Breast epithelium (tissue), 3 donors: ENCODE measurements at regions not wholly inside any gene's neighbourhood (a gene's known extent, or its start where the extent isn't known, plus 50 kb on each side); places are given as distances from the start of the nearest gene placed in this dataset.

Experiments
- POLR2AphosphoS5 ChIP-seq, 3 donors: sonication (generic); formaldehyde crosslinking; IDR thresholded peaks; one replicate each; pipeline ENCODE4 v1.6.1; 2017; ENCODE audit warnings: antibody characterized with exemption in 3 of 3
- TF ChIP-seq, protein P1 (sequence below), 3 donors: fragments of 450-650 bp; IDR thresholded peaks; one replicate each; pipeline ENCODE4 v1.5.1; 2016 to 2017; ENCODE audit warnings: antibody characterized with exemption in 3 of 3, mild to moderate bottlenecking in 3 of 3, moderate library complexity in 3 of 3

DNA sequence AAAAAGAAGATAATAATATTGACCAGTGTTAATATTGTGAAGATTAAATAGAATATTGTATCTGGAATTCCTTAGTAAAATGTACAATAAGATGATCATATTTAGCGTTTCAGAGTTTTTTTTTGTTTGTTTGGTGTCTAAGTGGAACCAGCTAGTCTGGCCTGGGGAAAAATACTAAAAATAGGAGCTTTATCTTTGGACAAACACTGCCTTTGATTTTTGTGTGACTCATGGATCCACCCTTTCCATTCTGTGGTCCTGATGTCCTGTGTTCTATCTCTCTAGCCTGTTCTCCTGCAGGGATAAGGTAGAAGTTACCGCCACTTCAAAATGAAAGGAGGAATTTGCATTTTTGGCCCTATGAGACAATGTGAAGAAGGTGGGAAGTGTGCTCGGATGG is 79.7 kb upstream of the CRBN start:
- no peak for TF ChIP-seq POLR2AphosphoS5 (IDR thresholded peaks at IDR 0.05)
- TF ChIP-seq, protein P1, sequence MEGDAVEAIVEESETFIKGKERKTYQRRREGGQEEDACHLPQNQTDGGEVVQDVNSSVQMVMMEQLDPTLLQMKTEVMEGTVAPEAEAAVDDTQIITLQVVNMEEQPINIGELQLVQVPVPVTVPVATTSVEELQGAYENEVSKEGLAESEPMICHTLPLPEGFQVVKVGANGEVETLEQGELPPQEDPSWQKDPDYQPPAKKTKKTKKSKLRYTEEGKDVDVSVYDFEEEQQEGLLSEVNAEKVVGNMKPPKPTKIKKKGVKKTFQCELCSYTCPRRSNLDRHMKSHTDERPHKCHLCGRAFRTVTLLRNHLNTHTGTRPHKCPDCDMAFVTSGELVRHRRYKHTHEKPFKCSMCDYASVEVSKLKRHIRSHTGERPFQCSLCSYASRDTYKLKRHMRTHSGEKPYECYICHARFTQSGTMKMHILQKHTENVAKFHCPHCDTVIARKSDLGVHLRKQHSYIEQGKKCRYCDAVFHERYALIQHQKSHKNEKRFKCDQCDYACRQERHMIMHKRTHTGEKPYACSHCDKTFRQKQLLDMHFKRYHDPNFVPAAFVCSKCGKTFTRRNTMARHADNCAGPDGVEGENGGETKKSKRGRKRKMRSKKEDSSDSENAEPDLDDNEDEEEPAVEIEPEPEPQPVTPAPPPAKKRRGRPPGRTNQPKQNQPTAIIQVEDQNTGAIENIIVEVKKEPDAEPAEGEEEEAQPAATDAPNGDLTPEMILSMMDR (IDR thresholded peaks at IDR 0.05), result no peak
